ENCODE measurements at regions not wholly inside any gene's neighbourhood (a gene's known extent, or its start where the extent isn't known, plus 50 kb on each side); places are given as distances from the start of the nearest gene placed in this dataset.

DNA sequence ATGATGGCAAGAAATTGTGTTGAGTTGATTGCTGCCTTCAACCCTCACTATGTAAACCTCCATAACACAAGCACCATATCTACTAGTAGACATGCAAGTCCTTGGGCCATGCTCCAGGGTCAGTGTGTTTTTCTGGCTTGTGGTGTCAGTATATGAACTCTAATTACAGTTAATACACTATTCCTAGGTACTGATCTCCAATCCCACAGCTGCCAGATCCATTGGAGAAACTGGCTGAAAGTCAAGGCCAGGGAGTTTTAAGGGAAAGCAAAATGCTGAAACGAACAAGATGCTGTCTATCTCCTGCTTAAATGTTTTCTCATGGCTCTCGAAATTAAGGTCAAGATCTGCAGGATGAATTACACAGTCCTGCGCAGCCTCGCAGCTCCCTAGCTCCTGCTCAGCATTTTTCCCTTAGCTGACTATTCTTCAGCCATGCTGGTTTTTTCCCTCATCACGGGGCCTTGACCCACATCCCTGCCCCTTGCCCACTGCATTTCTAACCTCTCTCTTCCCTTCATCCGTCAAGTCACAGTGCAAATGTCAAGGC, 425.0 kb upstream of the ADAMTS9 start:
- no peak for DNase-seq (ENCODE audit: low spot score)

DNA sequence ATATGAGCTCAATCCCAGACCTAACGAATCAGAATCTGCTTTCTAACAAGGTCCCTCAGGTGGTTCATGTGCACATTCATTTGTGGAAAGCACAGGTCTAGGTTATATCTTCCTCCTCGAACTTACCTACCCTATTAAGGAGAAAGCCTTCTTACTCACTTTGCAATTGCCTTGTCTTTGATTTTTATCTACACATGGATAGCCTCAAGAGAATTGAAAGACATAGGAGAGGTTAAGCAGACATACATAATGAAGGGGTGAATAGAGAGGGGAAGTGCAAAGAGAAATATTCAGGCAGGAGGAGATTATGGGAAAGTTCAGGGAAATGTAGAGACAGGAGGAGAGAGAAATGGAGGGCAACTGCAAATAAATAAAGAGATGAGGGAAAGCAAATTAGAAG, 422.9 kb upstream of the ADAMTS9 start:
- DNase-seq (ENCODE audit: low spot score), result no peak

DNA sequence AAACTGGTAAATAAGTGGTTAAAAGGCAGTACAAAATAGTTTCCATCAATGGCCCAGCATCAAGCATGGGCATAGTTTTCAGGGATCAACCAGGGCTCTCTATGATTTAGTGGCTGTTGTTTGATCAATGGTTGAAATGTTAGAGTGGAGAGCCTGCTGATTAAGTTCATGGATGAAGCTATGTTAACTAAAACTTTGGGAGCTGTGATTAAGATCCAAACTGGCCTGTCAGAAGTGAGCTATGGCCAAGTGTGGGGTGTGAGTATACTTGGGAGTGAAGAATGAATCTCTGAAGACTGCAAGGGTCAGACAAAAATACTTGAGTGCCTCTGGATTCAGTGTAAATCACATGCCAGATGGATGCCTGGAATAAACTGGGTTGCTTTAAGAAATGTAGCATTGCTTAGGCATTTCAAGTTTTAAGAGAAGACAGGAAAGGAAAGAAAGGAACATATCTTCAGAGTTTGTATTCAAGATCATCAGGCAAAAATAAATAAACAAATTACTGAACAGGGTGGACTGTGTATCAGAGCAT, 422.2 kb upstream of the ADAMTS9 start:
- no peak for DNase-seq (ENCODE audit: low spot score)

DNA sequence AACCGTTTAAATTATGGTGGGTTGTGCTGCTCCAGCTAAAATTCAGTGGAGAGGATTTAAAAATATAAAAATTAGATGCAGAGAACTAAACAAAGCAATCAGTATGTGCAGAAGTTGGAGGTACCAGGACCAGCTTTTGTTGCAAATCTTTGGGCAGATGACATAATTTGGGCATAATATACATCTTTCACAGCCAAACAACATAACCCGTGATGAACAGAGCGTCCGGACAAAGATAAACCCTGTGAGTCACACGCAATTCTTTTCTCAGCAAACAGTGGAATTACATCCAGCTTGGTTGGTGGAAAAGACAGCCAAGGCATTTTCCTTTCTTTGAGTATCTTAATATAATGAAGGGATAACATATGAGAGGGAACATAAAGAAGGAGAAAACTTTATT, 419.4 kb upstream of the ADAMTS9 start:
- DNase-seq (ENCODE audit: low spot score), result no peak

DNA sequence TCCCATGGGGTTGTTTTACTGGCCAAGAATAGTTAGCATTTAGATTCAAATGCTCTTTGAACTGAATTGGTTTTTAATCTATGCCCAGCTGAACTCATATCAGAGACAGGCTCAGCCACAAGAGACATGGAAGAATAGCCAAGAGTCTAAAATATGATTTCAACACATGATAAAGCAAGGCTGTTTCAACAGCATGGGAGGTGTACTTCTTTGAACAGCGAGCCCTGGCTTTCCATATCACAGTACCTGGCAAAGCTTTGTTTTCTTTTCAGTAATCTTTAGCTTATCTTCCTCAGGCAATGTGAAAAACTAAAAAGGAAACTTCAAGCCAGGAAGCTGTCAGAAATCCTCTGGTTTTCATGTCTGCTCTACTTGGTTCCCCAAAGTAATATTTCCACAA, 413.6 kb upstream of the ADAMTS9 start:
- DNase-seq (ENCODE audit: low spot score), result no peak

DNA sequence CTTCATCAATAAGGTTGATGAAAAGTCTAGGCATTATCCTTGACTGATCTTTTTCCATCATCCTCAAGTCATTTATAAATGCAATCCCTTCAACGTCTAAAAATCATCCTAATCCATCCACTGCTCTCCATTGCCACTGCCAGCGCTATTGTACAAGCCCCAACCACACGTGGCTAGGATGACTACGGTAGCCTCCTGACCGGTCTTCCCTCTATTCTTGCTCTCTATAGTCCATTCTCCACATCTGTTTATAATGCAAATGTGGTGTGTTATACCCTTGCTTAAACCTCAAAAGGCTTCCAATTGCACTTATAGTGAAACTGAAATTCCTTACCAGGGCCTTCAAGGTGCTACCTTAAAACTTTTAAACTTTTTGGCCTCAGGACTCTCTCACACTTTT, 410.6 kb upstream of the ADAMTS9 start:
- DNase-seq (ENCODE audit: low spot score), result no peak

DNA sequence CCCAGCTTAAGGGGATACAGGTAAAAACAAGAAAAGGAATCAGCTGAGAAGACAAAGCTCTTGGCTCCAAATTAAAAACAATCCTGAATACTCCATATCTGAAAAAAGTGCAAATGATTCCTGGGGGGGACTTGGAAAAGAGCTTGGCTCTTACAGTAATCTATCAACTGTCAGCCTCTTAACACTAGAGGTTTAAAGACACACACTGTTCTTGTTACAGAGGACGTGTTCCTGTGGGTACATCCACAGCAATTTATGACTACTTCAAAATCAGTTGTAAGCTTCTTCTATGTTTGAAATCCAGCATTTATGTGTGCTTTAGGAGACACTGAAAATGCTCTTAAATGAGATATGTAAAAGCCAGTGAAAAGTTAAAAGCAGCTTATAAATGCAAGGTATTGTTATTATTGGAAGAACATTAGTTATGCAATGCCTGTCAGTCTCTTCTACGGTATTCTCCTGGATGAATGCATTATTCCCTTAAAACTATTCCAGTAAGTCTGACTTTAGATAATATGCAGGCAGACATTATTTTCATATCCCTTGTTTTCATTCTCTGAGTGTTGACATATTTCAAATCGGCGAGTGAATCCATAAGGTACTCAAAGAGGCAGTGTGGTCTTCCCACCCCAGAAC, 408.4 kb upstream of the ADAMTS9 start:
- DNase-seq (ENCODE audit: low spot score), result no peak

DNA sequence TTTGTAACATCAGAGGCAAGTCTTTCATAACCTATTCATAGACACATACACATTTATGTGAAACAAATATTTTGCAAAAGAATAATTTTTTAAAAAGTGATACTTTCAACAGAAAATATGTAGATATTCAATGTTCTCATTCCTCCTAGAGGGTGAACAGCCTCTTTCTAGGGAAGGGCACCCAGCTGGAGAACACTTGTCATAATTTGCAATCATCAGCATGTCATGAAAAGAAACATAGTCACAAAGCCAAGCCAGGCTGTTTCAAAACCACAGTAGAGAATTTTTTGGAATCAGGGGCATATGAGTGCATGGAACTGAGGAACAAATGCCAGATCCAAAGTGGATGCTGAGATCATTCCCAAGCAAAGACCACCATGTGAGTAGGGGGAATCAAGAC, 406.9 kb upstream of the ADAMTS9 start:
- DNase-seq (ENCODE audit: low spot score), result no peak

DNA sequence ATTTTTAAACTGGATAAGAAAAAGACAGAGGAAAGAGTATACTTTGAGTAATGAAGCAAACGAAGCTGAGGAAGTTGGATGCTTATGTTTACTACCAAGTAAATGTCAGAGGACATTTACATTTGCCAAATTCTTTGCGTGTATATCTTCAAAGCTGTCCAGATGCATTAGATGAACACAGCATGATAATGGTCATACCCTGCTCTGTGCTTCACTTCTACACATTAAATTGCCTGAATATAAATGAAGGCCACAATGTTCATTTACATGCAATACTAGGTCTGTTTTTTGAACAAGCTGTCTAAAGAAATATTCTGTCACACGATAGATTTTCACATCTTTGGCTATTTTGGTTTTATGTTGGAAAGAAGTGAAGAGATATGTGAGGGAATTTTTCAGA, 405.8 kb upstream of the ADAMTS9 start:
- DNase-seq (ENCODE audit: low spot score), result no peak

DNA sequence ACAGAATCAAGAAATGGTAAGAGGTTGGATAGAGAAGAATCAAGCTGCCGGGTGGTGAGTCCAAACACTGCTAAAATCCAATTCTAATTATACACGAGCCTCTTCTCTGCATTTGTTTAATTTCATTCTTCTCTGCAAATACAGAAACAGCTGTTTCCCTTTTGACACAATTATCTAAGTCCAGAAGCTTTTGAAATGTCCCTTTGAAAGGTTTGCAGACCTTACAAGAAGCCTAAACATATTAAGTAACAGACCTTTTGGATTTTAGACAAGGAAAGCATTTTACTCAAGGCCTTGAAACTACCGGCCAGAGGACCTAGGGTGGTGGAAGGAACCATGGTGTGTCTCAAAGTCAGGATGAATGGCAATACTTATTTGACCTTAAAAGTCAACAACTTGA, 403.8 kb upstream of the ADAMTS9 start:
- DNase-seq (ENCODE audit: low spot score), result no peak

DNA sequence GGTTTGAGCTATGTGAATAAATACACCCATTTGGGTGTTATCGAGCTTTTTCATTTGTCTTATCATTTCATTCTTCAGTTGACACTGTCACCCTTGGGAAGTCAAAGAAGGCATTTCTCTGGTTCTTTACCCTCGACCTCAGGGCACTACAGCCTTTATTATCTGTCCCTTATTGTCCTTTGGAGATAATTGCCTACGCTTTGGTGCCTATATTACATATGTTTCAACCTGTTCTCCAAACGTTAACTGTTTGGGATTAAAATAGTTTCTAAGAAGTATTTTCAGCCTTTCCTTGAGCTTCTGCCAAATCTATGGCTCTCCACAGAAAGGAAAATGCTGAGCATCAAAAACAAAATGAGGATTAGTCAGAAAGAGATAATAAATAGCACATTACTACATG, 395.4 kb upstream of the ADAMTS9 start:
- no peak for DNase-seq (ENCODE audit: low spot score)

DNA sequence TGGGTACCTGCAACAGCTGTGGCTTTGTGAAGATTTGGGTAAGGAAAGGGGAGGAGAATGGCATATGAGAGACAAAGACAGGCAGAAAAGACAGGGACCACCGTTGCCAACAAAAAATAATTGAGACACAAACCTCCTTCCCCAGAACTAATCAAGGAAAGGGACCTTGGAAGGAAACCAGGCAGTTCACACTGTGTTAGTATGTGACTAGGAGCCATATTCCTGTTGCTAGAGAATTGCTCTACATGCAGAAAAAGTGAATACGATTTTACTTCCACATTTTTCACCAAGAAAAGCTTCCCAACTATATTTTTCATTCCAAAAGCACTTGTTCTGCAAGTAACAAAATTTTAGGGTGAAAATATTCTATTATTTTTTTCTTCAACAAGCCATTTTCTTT, 393.7 kb upstream of the ADAMTS9 start:
- no peak for DNase-seq (ENCODE audit: low spot score)

DNA sequence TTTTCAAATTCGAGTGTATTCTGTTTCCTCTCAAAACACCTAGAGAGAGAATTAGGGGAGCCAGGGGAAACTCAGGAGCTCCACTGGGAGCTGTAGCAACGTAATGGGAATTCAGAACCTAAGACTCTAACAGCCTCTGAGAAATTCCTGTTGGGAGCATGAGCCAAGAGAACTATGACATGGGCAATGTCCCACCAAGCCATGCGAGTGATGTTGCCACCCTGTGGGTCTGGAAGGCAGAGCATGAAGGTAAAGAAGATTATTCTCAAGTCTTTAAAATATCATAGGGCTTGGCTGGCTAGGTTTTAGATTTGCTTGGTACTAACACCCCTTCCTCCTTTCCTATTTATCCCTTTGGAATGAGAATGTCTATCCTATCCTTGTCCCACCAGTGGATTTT, 392.6 kb upstream of the ADAMTS9 start:
- DNase-seq (ENCODE audit: low spot score), result no peak

DNA sequence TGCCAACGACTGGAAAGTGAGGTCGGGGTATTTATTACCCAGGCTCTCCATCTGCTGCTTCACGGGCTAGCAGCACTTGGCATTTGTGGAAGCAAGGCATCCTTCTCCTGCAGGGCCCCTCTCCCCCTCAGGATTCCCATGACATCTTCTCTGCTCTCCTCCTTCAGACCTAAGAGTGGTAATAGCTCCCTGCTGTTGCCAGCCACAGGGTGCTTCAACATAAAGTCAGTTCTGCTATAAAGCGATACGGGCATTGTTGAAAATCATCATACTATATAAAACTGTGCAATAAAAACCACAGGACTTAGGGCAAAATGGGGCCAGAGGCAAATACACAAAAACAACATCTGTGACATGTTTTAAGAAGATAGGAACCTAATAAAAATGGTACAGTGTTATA, 391.8 kb upstream of the ADAMTS9 start:
- no peak for DNase-seq (ENCODE audit: low spot score)

DNA sequence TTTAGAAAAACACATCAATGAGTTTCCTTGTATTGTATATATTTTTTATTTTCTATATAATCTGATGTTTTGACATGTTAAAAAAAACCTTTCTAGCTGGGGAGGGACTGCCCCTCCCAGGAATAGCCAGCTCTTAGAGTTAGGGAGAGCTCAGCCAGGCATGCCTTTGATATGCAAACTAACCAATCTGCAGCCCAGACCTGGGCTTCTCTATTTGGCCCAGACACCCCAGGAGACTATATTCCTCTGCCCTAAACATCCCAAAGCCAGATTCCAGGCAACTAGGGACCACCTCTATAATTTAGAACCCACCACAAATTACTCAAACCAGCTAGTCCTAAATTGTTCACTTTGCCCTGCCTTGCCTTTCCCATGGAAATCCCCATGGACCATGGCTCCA, 390.9 kb upstream of the ADAMTS9 start:
- no peak for DNase-seq (ENCODE audit: low spot score)

DNA sequence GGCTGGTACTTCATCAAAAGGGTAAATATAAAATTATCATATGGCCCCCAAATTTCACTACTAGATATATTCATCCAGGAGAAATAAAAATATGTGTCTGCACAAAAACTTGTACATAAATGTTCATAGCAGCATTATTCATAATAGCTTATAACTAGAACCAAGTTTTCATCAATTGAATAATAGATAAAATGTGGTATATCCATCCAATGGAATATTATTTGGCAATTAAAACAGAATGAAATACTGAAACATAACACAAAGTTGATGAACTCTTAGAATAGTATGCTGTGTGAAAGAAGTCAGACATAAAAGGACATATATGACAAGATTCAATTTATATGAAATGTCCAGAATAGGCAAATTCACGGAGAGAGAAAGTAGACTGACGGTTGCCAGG, 389.3 kb upstream of the ADAMTS9 start:
- DNase-seq (ENCODE audit: low spot score), result no peak

DNA sequence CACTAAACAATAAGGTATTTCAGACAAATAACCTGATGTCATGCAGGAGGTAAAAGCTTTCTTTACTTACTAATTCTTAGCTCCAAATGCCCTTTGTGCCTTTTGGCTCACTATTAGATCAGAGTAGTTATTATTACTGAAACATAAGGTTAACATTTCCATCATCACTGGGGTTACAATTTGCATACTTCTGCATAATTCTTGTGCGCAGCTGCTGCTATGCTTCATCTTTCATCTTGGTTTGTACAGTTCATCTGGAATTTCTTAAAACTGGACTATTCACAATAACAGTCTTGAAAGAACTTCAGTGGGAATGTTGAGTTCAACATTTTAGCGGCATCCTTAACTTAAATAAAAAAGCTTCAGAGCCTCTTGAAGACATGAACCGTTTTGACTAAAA, 383.2 kb upstream of the ADAMTS9 start:
- DNase-seq (ENCODE audit: low spot score), result no peak

DNA sequence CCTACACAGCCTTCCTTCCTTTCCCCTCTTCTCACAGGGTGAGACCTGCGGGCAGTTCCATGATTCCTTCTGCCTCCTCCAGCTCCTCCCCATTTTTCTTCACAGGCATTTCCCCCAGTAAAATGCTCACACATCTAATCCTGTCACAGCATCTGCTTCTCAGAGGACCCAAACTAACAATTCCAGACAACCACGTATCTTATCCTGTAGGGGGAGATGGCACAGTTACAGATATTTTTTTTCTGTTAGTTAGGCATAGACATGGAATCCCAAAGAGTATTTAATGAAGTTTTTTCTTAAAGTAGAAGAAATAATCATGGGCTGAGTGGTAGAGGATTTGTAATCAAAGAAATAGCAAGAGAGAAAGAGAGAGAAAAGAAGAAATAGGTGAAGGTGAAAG, 373.1 kb upstream of the ADAMTS9 start:
- no peak for DNase-seq (ENCODE audit: low spot score)

DNA sequence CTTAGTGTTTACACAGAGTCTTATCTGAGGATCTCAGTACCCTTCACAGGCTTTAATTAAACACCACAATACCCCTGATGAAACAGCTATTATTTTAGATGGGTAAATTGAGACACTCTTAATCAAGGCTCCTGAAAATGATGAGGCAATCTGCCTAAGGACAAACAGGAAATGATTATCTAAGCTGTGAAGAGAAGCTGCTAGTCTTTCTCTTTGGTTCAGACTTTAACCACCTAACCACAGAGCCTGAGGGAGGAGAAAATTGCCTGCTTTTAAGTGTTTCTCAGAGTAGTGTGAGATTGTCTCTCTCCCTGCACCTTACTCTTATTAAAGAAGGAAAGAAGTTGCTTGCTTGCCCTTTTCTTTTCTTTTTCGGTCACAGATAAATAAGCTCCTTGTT, 364.3 kb upstream of the ADAMTS9 start:
- no peak for DNase-seq (ENCODE audit: low spot score)

DNA sequence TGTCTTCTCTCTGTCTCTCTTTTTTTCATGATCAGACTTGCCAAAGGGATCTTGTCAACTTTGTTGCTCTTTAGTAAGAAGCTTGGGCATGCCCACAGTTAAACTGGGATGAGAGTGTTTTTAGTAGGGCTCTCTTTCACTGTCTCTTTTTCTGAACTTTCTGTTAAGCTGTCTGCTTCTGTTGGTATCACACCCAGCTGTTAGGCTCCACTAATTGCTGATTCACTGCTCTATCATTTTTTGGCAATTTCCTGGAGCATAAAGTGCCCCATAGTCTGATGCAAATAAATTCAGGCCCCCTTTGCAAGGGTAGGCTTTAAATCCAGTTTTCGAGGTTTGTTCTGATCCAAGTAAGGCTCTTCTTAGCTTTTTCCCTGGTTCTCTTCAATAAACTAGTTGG, 360.4 kb upstream of the ADAMTS9 start:
- DNase-seq (ENCODE audit: low spot score), result no peak

DNA sequence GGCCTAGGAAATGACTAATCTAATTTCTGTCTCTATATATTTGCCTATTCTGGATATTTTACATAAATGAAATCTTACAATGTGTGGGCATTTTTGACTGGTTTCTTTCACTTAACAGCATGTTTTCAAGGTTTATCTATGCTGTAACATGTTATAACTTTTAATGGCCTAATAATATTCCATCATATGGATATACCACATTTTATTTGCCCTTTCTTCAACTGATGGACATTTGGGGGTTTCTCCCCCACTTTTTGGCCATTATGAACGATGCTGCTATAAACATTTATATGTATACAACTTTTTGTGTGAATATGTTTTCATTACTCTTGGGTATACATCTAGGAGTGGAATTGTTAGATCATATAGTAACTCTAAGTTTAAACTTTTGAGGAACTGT, 357.3 kb upstream of the ADAMTS9 start:
- DNase-seq (ENCODE audit: low spot score), result no peak

DNA sequence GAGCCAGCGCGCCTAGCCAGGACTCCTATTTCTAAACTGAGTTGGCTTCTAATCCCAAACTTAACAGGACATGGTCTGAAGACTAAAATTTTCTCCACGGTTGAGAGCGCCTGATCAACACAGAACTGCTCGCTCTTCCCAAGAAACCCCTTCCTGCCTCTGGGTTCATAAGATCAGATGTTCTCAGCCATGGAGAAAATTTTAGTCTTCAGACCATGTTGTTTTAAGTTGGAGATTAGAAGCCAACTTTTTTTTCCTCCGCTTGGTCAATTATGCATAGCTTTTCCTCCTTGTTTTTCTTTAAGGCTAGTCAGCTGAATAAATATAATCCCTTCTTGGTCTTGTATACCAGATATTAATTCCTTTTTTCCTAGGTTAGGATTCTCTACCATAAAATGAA, 356.6 kb upstream of the ADAMTS9 start:
- DNase-seq (ENCODE audit: low spot score), result no peak

DNA sequence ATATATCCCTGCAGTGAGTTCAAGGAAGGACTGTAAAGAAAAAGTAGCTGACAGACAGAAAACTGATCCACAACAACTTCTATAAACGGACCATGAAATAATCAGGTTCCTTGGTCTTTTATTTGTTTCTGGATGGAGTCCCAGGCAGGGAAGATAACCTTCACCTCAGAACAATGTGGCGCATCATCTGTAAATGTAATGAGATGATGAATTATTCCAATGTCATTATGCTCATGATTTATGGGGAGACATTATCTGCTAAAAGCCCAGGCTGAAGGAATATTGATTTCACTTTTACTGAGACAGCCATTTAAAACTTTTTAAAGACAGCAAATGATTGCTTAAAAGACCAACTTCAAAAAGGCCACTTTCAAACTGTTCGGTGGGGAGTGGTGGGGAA, 354.9 kb upstream of the ADAMTS9 start:
- DNase-seq (ENCODE audit: low spot score), result no peak

DNA sequence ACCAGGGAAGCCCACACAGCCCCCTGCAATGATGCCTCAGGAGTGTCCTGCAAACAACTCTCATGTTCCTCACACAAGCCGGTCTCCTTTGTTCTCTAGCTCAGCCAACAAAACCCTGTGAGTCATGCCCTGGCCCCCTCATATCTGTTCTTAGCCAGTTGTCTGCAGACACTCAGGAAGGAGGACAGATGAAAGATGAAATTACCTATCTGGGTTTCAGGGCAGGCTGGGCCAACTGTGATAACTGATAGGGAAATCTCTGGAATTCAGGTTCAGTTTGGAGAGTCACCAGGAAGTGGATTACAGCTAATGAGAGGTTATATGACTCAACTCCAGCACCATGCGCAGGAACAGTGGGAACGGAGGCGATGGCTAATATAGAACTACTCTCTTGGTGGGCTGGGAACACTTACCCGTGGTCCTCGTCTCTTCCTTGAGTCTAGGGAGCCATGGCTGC, 352.0 kb upstream of the ADAMTS9 start:
- DNase-seq (ENCODE audit: low spot score), result no peak
